ENCODE measurements at regions not wholly inside any gene's neighbourhood (a gene's known extent, or its start where the extent isn't known, plus 50 kb on each side); places are given as distances from the start of the nearest gene placed in this dataset.
"Not testable (repeated sequence)": the region's sequence is repeated elsewhere in the genome, so short reads cannot be mapped to it uniquely, and the experiment has no call there.

DNA sequence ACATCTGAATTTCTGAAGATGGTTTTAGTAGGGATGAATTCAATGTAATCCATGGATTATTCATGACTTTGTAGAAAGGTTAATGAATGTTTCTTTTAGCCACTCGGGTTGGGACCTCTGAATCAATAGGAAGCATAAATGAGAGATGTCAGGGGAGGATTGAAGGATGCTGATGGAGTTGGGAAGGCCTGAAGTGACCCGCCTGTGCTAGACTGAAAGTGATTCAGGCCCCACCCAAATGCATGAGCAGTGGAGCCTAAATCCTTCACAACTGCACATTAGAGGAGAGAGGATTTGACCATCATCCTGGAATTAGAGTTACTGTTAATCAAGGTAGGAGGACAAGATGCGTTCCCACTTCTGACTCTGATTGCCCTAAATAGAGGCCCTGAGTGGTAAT, 162.2 kb upstream of the PTPN20 start:
- H3K36me3 Mint-ChIP-seq (ENCODE audit: low read depth); H3K4me1 Mint-ChIP-seq (ENCODE audit: low read depth); H3K9me3 Mint-ChIP-seq; H3K4me3 Mint-ChIP-seq; DNase-seq; H3K27ac Mint-ChIP-seq: not testable (repeated sequence)
- peaks cover 15% of the 10 kb centered on the region for H3K27me3 Mint-ChIP-seq (ENCODE audit: insufficient read depth)

DNA sequence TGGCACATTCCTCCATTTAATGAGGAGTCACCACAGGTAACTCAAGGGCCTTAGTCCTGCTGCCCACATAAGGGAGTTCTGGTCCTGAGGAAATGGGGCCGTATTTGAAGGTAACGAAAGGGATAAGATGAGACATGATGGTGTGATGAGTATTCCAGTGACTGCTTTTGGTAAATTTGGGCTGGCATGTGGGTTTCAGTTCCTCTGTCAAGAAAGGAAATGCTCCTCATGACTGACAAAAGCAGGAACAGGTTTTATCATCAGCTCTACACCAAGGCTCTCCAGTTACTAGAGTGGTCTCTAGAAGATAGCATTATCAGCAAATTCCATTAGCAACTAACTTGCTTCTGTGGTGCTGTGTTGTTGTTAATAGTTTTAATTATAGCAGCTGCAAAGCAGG, 161.8 kb upstream of the PTPN20 start:
- H3K4me1 Mint-ChIP-seq (ENCODE audit: low read depth); H3K9me3 Mint-ChIP-seq; DNase-seq; H3K36me3 Mint-ChIP-seq (ENCODE audit: low read depth); H3K27ac Mint-ChIP-seq; H3K4me3 Mint-ChIP-seq: not testable (repeated sequence)
- H3K27me3 Mint-ChIP-seq (ENCODE audit: insufficient read depth): peaks cover 15% of the 10 kb centered on the region

DNA sequence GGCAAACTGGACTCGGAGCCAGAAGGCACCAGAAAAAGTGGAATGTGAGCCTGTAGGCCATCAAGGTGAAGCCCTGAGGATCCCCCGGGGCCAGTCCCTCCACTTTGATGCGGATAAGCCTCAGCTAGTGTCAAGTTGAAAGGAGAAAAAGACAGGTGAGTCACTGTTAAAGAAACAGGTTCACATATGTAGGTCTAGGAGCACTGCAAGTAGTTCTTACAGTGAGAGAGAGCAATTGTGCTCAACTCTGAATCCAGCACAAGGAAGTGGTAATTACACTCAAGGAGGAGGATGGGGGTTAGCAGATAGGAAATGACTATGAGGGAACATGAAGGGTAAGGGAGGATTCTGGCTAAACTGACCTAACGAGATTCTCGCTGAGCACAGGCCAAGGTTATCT, 157.5 kb upstream of the PTPN20 start:
- H3K27ac Mint-ChIP-seq; H3K36me3 Mint-ChIP-seq (ENCODE audit: low read depth); H3K4me1 Mint-ChIP-seq (ENCODE audit: low read depth); DNase-seq; H3K4me3 Mint-ChIP-seq; H3K9me3 Mint-ChIP-seq: not testable (repeated sequence)
- peaks cover 13% of the 10 kb centered on the region for H3K27me3 Mint-ChIP-seq (ENCODE audit: insufficient read depth)

DNA sequence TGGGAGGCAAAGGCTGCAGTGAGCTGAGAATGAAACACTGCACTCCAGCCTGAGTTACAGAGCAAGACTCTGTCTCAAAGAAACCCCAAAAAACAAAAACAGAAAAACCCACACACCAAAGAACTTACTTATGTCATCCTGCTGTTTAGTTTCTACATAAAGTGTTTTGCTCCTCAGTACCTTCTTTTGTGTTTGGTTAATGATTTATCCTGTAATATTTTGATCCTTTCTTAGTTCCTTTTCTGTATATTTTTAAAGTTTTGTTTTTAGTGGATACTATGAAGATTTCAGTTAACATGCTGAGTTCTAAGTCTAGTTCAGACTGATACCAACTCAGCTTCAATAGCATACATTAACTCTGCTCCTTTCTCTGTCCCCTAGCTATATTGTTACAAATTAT, 149.8 kb upstream of the PTPN20 start:
- not testable (repeated sequence) for DNase-seq; H3K4me1 Mint-ChIP-seq (ENCODE audit: low read depth); H3K9me3 Mint-ChIP-seq; H3K27me3 Mint-ChIP-seq (ENCODE audit: insufficient read depth); H3K36me3 Mint-ChIP-seq (ENCODE audit: low read depth); H3K27ac Mint-ChIP-seq; H3K4me3 Mint-ChIP-seq

DNA sequence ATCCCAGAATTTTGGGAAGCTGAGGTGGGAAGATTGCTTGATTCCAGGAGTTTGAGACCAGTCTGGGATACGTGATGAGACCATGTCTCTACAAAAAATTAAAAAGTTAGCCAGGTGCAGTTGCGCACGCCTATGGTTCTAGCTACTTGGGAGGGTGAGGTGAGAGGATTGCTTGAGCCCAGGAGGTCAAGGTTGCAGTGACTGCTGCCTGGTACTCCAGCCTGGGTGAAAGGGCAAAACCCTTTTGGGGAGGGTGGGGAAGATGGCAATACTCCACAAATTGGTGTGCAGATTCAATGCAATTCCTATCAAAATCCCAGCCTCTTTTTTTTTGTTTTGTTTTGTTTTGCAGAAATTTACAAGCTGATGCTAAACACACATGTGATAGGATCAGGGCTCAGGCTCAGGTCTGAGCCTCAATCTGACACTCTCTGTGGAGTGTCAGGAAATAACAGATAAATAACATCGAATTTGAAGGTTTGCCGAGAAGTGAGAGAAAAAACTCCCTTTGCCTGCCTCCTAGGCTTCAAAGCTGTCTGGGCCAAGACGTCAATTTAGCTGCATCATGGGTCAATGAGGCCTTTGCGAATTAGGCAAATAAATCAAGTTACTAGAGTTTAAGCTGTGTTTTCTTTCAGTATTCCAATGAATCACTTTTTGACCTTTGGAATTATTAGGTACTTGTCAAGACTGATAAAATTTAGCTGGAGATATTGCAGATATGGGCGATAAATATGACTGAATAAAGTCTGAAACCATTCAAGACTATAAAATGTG, 142.5 kb upstream of the PTPN20 start:
- not testable (repeated sequence) for H3K36me3 Mint-ChIP-seq (ENCODE audit: low read depth); H3K9me3 Mint-ChIP-seq; DNase-seq; H3K4me1 Mint-ChIP-seq (ENCODE audit: low read depth); H3K27me3 Mint-ChIP-seq (ENCODE audit: insufficient read depth); H3K27ac Mint-ChIP-seq; H3K4me3 Mint-ChIP-seq

DNA sequence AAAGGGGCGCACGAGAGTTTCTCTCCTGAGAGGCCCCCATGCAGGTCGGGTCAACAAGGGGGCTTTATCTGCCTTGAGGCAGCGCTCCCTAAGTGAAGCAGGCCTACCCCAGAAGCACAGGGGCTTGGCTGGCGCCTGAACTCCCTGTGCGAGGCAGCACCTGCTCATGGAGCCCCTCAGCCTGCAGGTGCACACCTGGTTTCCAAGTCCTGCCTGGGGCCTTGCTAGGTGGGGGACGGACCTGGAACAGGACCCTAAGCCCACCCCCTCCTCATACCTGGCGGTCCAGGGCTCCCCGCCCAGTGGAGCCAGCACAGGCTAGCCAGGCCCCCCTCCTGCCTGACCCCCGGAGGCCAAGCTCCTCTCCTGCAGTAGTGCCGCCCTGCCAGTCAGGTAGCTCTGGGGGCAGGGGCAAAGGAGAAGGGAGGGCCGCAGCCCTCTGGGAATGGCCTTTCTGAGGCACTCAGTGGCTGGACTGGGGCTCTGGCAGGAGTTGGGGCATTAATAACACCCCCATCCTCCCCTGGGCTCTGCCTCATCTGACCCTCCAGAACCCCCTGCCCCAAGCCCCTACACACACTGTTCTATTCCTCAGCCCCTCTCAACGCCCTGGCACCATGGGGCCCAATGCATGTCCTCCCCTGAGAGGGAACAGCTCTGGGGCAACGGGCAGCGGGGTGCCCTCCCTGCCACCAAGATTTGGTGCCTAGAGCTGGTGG, 137.9 kb upstream of the PTPN20 start:
- H3K4me1 Mint-ChIP-seq (ENCODE audit: low read depth); H3K27ac Mint-ChIP-seq; H3K4me3 Mint-ChIP-seq; H3K27me3 Mint-ChIP-seq (ENCODE audit: insufficient read depth); H3K9me3 Mint-ChIP-seq; H3K36me3 Mint-ChIP-seq (ENCODE audit: low read depth); DNase-seq: not testable (repeated sequence)

DNA sequence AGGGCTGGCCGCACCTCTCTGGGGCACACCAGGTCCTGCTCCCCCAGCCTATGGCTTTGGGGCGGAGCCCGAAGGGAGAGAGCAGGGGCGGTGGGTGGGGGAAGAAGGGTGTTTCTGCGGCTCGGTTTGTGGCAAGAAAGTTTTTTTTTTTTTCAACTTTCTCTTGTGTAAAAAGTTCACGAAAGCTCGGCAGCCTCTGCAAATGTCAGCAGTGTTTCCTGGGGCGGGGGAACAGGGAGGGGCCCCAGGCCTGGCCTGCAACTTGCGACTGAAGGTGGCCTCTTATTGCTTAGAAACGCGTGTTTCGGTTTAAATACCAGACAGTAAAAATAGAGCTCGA, 137.4 kb upstream of the PTPN20 start:
- DNase-seq; H3K9me3 Mint-ChIP-seq; H3K27ac Mint-ChIP-seq; H3K36me3 Mint-ChIP-seq (ENCODE audit: low read depth); H3K4me3 Mint-ChIP-seq; H3K27me3 Mint-ChIP-seq (ENCODE audit: insufficient read depth); H3K4me1 Mint-ChIP-seq (ENCODE audit: low read depth): not testable (repeated sequence)

DNA sequence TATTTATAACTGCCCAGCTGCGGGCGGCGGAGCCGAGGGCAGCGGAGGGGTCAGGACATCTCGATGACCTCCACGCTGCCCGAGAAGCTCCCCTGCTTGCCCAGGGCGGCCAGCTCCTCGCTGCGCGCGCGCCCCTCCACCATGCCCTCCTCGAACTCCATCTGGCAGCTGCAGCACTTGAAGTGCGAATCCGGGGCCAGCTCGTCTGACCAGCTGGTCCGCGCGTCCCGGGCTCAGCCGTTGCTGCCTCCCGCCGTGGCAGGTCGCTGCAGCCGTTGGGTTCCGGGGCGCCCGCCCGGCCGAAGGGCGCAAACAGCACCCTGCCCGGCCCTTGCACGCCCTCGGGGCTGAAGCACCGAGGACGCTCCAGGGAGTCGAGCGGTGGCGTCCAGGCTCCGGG, 136.9 kb upstream of the PTPN20 start:
- H3K27ac Mint-ChIP-seq; H3K4me3 Mint-ChIP-seq; DNase-seq; H3K36me3 Mint-ChIP-seq (ENCODE audit: low read depth); H3K4me1 Mint-ChIP-seq (ENCODE audit: low read depth); H3K9me3 Mint-ChIP-seq; H3K27me3 Mint-ChIP-seq (ENCODE audit: insufficient read depth): not testable (repeated sequence)

DNA sequence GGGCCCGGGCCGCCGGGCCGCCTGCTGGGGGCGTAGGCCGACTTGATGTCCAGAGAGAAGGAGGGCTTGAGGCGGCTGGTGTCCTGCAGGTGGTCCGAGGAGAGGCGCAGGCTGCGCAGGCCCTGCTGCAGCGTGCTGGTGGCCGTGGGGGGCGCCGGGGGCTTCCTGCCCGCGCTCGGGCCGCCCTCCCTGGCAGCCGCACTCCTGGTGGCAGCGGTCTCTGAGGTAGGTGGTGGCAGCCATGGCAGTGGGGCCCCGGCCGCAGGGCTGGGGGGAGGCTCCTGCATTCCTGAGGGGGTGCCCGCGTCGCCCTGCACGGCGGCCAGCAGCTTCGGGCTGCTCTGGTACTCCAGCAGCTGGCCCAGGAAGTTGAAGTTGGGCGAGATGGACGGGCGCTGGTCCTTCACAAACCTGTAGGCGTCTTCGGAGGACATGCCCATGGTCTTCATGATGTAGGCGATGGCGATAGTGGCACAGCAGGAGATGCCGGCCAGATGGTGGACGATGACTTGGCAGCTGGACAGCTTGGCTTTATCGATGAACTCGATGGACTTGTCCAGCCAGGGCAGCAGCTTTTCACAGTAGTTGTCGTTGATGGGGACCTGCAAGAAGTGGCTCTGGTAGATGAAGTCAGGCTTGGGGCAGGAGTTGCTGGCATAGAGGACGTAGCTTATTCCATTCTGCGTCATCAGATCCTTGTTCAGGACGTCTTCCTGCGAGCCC, 136.1 kb upstream of the PTPN20 start:
- not testable (repeated sequence) for H3K36me3 Mint-ChIP-seq (ENCODE audit: low read depth); H3K4me3 Mint-ChIP-seq; H3K27me3 Mint-ChIP-seq (ENCODE audit: insufficient read depth); H3K4me1 Mint-ChIP-seq (ENCODE audit: low read depth); H3K9me3 Mint-ChIP-seq; DNase-seq; H3K27ac Mint-ChIP-seq

DNA sequence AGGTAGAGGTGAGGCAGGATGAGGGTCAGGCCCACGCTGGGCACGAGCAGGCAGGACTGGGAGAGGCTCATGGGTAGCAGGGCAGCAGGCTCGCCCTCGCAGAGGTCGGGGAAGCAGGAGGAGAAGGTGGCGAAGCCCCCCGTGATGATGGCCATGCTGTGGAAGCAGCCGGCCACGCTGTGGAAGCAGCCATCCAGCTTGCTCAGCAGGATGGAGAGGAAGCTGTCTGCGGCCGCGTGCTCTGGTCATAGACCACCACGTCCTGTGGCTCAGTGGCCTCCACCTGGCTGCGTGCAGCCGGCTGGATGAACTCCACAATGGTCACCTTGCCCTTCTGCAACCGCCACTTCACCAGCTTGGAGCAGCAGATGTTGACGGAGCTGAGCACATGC, 135.6 kb upstream of the PTPN20 start:
- not testable (repeated sequence) for H3K36me3 Mint-ChIP-seq (ENCODE audit: low read depth); DNase-seq; H3K9me3 Mint-ChIP-seq; H3K27ac Mint-ChIP-seq; H3K27me3 Mint-ChIP-seq (ENCODE audit: insufficient read depth); H3K4me1 Mint-ChIP-seq (ENCODE audit: low read depth); H3K4me3 Mint-ChIP-seq

DNA sequence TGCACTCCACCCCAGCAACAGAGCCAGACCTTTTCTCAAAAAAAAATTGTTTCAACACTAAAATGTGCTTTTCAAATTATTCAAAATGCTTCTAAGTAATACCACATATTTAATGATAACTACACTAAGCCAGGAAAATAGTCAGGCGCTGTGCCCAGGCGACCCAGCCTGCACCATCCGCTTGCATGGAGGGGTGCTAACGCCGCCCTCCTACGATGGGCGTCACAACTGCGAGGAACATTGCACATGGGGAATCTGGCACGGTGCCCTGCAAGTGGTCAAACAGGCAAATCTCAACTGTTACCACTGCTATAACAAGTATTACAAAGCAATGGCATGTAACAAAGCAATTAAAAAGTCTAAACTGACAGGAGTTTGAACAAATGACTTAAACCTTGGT, 131.7 kb upstream of the PTPN20 start:
- not testable (repeated sequence) for DNase-seq; H3K9me3 Mint-ChIP-seq; H3K27ac Mint-ChIP-seq; H3K27me3 Mint-ChIP-seq (ENCODE audit: insufficient read depth); H3K36me3 Mint-ChIP-seq (ENCODE audit: low read depth); H3K4me3 Mint-ChIP-seq
- peaks cover 27% of the 10 kb centered on the region for H3K4me1 Mint-ChIP-seq (ENCODE audit: low read depth)

DNA sequence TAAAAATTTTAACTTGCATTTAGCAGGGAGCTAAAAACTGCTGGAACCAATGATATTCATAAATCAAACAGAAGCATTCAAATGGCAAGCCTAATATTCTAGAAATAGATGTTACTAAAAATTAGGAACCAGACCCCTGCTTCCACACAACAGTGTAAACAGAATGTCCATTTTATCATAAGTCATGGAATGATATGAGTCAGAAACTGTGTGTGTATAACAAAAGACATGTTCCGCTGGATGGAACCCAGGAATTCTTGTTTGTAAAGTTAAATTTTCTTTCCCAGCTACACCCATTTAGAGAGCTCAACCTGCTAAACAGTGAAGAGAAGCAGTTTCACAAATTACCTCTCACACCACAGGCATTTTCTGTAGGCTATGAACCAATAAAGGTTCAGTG, 131.1 kb upstream of the PTPN20 start:
- H3K36me3 Mint-ChIP-seq (ENCODE audit: low read depth); H3K4me3 Mint-ChIP-seq; H3K27me3 Mint-ChIP-seq (ENCODE audit: insufficient read depth); H3K9me3 Mint-ChIP-seq: not testable (repeated sequence)
- DNase-seq: peak; percentile 10
- Mint-ChIP-seq H3K27ac (peak overlapping the region; percentile 66), H3K4me1 (ENCODE audit: low read depth) (peaks cover 27% of the 10 kb centered on the region)

DNA sequence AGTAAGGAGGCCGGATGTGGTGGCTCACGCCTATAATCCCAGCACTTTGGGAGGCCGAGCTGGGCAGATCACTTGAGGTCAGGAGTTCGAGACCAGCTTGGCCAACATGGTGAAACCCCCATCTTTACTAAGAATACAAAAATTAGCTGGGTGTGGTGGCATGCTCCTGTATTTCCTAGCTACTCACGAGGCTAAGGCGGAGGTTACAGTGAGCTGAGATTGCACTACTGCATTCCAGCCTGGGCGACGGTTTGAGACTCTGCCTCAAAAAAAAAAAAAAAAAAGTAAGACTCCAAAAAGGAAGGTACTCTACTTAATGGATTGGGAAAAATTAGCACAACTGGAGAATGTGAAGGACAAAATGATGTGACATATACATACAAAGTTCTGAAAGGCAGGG, 130.2 kb upstream of the PTPN20 start:
- Mint-ChIP-seq H3K4me1 (ENCODE audit: low read depth) (peaks cover 27% of the 10 kb centered on the region), H3K4me3 (peak overlapping the region; percentile 30; the same call in 1 of the 2 replicates), H3K27ac (peak overlapping the region; percentile 66)
- not testable (repeated sequence) for DNase-seq; H3K36me3 Mint-ChIP-seq (ENCODE audit: low read depth); H3K27me3 Mint-ChIP-seq (ENCODE audit: insufficient read depth); H3K9me3 Mint-ChIP-seq
